Body of pancreas (tissue), 4 donors: ENCODE measurements at regions not wholly inside any gene's neighbourhood (a gene's known extent, or its start where the extent isn't known, plus 50 kb on each side); places are given as distances from the start of the nearest gene placed in this dataset.
"Not testable (repeated sequence)": the region's sequence is repeated elsewhere in the genome, so short reads cannot be mapped to it uniquely, and the experiment has no call there.

Experiments
- CTCF ChIP-seq, 7 experiments: fragments of 450-650 bp in 4 of 7; fragments of 200-600 bp in 3 of 7; sonication (generic) in 3 of 7; IDR thresholded peaks; one replicate each; pipeline ENCODE4 v1.5.1; 2016 to 2019; ENCODE audit warnings: antibody characterized with exemption in 7 of 7
- POLR2A ChIP-seq, 3 donors: fragments of 450-650 bp; IDR thresholded peaks; one replicate each; pipeline ENCODE4 v1.6.1; 2016; ENCODE audit warnings: antibody characterized with exemption in 3 of 3, mild to moderate bottlenecking in 2 of 3

- not testable (repeated sequence) for TF ChIP-seq CTCF, POLR2A (IDR thresholded peaks at IDR 0.05)
These were observed 198.9 kb downstream of the SPATA31A1 start for GRCh38 chr9:39554352-39554751.
